HG03432 (cell line): ENCODE measurements at regions not wholly inside any gene's neighbourhood (a gene's known extent, or its start where the extent isn't known, plus 50 kb on each side); places are given as distances from the start of the nearest gene placed in this dataset.

Source experiments
- ATAC-seq: cut with Tn5 transposase; IDR thresholded peaks from one replicate; pipeline ENCODE4 v1.9.1; 2021; ENCODE audit warnings: mild to moderate bottlenecking, moderate library complexity; ENCODE audit not compliant: unreplicated experiment

GRCh38 chr18:11279461-11279860, 130.1 kb upstream of the PIEZO2 start:
- ATAC-seq, result no peak

- no peak for ATAC-seq
Measured at GRCh38 chr18:11276678-11277077, 127.3 kb upstream of the PIEZO2 start.

- ATAC-seq, result no peak
Measured at GRCh38 chr18:11274144-11274794, 124.9 kb upstream of the PIEZO2 start.

GRCh38 chr18:11272516-11272915, 123.1 kb upstream of the PIEZO2 start:
- no peak for ATAC-seq

GRCh38 chr18:11271954-11272353, 122.6 kb upstream of the PIEZO2 start:
- no peak for ATAC-seq

GRCh38 chr18:11269257-11269656, 119.9 kb upstream of the PIEZO2 start:
- ATAC-seq, result no peak

- ATAC-seq, result no peak
Measured at GRCh38 chr18:11268741-11269233, 119.4 kb upstream of the PIEZO2 start.

GRCh38 chr18:11268153-11268552, 118.8 kb upstream of the PIEZO2 start:
- no peak for ATAC-seq

GRCh38 chr18:11266781-11267480, 117.6 kb upstream of the PIEZO2 start:
- no peak for ATAC-seq

GRCh38 chr18:11261486-11261885, 112.1 kb upstream of the PIEZO2 start:
- ATAC-seq, result no peak

GRCh38 chr18:11260961-11261461, 111.6 kb upstream of the PIEZO2 start:
- no peak for ATAC-seq

- ATAC-seq, result no peak
Measured at GRCh38 chr18:11259469-11260150, 110.2 kb upstream of the PIEZO2 start.

GRCh38 chr18:11258039-11258610, 108.8 kb upstream of the PIEZO2 start:
- ATAC-seq, result no peak

GRCh38 chr18:11256251-11256650, 106.9 kb upstream of the PIEZO2 start:
- no peak for ATAC-seq

- no peak for ATAC-seq
Measured at GRCh38 chr18:11251891-11252270, 102.5 kb upstream of the PIEZO2 start.

GRCh38 chr18:11251229-11251890, 102.0 kb upstream of the PIEZO2 start:
- no peak for ATAC-seq

GRCh38 chr18:11249391-11249790, 100.0 kb upstream of the PIEZO2 start:
- no peak for ATAC-seq

- no peak for ATAC-seq
Measured at GRCh38 chr18:11247381-11247970, 98.1 kb upstream of the PIEZO2 start.

GRCh38 chr18:11246495-11247300, 97.3 kb upstream of the PIEZO2 start:
- ATAC-seq, result no peak

- ATAC-seq, result no peak
Measured at GRCh38 chr18:11245879-11246278, 96.5 kb upstream of the PIEZO2 start.
